GM04504 (cell line): ENCODE measurements at regions not wholly inside any gene's neighbourhood (a gene's known extent, or its start where the extent isn't known, plus 50 kb on each side); places are given as distances from the start of the nearest gene placed in this dataset.

Experiments
- DNase-seq: peaks from one replicate; pipeline ENCODE4 v3.0.0-alpha.2; 2012; ENCODE audit warnings: low read depth

GRCh38 chr7:40923626-40924025 is 779.3 kb downstream of the INHBA start:
- DNase-seq: no peak

- DNase-seq: peak; percentile 84
Observed at GRCh38 chr7:40922316-40922670, 780.6 kb downstream of the INHBA start.

GRCh38 chr7:40921589-40922315 is 781.1 kb downstream of the INHBA start:
- DNase-seq: no peak

DNA sequence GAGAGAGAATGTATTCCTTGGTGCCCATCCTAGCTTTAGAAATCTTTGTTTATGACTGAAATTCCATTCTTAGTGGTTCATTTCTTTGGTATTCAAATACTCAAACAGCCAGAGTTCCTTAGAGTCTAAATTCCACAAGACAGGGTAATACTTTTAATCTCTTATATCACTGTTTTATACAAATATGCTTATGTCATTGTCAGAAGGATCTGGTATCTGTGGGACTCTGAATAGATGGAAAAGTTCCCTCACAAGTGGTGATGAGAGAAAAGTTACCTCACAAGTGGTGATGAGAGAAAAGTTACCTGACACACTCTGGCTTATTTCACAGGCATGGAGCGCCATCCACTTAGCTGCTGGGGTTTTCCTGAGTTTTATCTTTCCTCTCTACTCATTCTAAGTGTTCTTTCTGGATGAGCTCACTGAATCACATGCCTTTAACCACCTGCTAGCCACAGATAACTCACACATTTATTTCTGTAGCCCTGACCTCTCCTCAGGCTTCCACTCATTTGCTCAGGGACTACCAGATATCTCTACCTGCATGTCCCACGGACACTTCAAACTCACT is 784.0 kb downstream of the SUGCT start:
- peak; percentile 42 for DNase-seq

DNA sequence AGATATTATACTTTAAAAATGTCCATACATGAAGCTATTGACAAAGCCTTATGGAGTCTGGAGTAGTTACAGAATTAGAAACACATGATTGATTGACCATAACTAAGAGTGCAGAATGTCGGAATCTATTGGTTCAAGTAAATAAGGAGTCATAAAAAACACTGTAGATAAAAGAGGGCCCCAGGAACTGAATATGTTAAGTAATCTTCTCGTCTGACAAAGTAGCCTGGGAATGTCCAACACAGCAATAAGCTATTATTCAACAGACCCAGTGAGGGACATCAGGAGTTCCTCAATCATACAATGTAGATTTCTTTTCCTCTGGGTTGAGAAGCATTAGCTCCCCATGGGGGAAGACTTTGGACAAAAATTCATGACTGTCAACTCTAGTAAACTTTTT is 782.0 kb downstream of the SUGCT start:
- DNase-seq: no peak

- no peak for DNase-seq
Observed at GRCh38 chr7:40915071-40915470, 780.3 kb downstream of the SUGCT start.
